SH-SY5Y (cell line): ENCODE measurements at regions not wholly inside any gene's neighbourhood (a gene's known extent, or its start where the extent isn't known, plus 50 kb on each side); places are given as distances from the start of the nearest gene placed in this dataset.

Source experiments
- GATA2 ChIP-seq: IDR thresholded peaks from 2 replicates; pipeline ENCODE4 v1.6.1; 2011; ENCODE audit warnings: mild to moderate bottlenecking, low read depth, low read length
- GATA3 ChIP-seq: IDR thresholded peaks from 2 replicates; pipeline ENCODE4 v1.6.1; 2011; ENCODE audit warnings: low read depth, mild to moderate bottlenecking, low read length, moderate library complexity

DNA sequence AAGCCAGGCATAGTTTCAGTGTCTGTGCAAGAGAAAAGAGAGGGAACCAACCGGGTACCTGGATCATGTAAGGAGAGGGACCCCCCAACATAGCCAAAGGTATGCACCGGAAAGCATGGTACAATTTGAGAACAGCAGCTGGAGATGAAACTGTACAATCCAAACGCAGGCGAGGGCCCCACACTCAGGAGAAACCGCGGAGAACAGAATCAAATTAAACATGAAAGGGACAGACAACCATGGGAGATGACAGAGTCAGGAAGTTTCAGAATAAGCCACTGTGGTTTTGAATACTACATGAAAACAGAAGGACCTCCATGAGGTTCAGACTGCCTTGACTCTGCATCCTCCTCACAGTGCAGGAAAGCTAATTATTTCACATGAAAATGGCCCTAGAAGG is 62.9 kb upstream of the SPATA13 start:
- no peak for TF ChIP-seq GATA2
- TF ChIP-seq GATA3, result no peak
